T1000 (cell line): ENCODE measurements at regions not wholly inside any gene's neighbourhood (a gene's known extent, or its start where the extent isn't known, plus 50 kb on each side); places are given as distances from the start of the nearest gene placed in this dataset.
A peak's percentile ranks its signal among the peaks of the same experiment; 100 is the strongest.
"Not testable (repeated sequence)": the region's sequence is repeated elsewhere in the genome, so short reads cannot be mapped to it uniquely, and the experiment has no call there.

Experiments
- DNase-seq: peaks from one replicate; lab custom pipeline; 2025; ENCODE audit warnings: mixed read lengths; lab: John Stamatoyannopoulos, UW

- DNase-seq = no peak
These were observed 158.8 kb downstream of the IL20RB start for GRCh38 chr3:137116619-137117018.

- DNase-seq = no peak
These were observed 164.0 kb downstream of the IL20RB start for GRCh38 chr3:137121704-137122314.

- no peak for DNase-seq
These were observed 173.3 kb downstream of the IL20RB start for GRCh38 chr3:137131081-137131480.

GRCh38 chr3:137134431-137134830, 176.6 kb downstream of the IL20RB start:
- no peak for DNase-seq

GRCh38 chr3:137148406-137148805, 190.6 kb downstream of the IL20RB start:
- no peak for DNase-seq

GRCh38 chr3:137148917-137149316, 191.1 kb downstream of the IL20RB start:
- DNase-seq = no peak

- no peak for DNase-seq
These were observed 193.0 kb downstream of the IL20RB start for GRCh38 chr3:137150825-137151224.

- not testable (repeated sequence) for DNase-seq
These were observed 195.3 kb downstream of the IL20RB start for GRCh38 chr3:137153046-137153445.

- no peak for DNase-seq
These were observed 205.6 kb downstream of the IL20RB start for GRCh38 chr3:137163241-137163871.

- DNase-seq = no peak
These were observed 206.2 kb downstream of the IL20RB start for GRCh38 chr3:137163958-137164357.

- peak; percentile 0 for DNase-seq
These were observed 207.5 kb downstream of the IL20RB start for GRCh38 chr3:137165117-137165806.

GRCh38 chr3:137171834-137172603, 214.2 kb downstream of the IL20RB start:
- no peak for DNase-seq

- no peak for DNase-seq
These were observed 214.9 kb downstream of the IL20RB start for GRCh38 chr3:137172728-137173127.

- DNase-seq = no peak
These were observed 216.7 kb downstream of the IL20RB start for GRCh38 chr3:137174514-137174913.

GRCh38 chr3:137180220-137180619, 222.4 kb downstream of the IL20RB start:
- DNase-seq = no peak

GRCh38 chr3:137191133-137191923, 233.5 kb downstream of the IL20RB start:
- DNase-seq = no peak

GRCh38 chr3:137191951-137192350, 234.2 kb downstream of the IL20RB start:
- DNase-seq = no peak

- DNase-seq = no peak
These were observed 236.5 kb downstream of the IL20RB start for GRCh38 chr3:137194301-137194700.

- DNase-seq = not testable (repeated sequence)
These were observed 240.6 kb downstream of the IL20RB start for GRCh38 chr3:137198374-137198773.

GRCh38 chr3:137199678-137200077, 241.9 kb downstream of the IL20RB start:
- no peak for DNase-seq

GRCh38 chr3:137201066-137201465, 243.3 kb downstream of the IL20RB start:
- no peak for DNase-seq

- no peak for DNase-seq
These were observed 245.2 kb downstream of the IL20RB start for GRCh38 chr3:137202941-137203340.
